CMK (cell line): ENCODE measurements at regions not wholly inside any gene's neighbourhood (a gene's known extent, or its start where the extent isn't known, plus 50 kb on each side); places are given as distances from the start of the nearest gene placed in this dataset.

Experiments used
- DNase-seq: peaks from one replicate; pipeline ENCODE4 v3.0.0-alpha.2; 2010; ENCODE audit warnings: low read depth

DNA sequence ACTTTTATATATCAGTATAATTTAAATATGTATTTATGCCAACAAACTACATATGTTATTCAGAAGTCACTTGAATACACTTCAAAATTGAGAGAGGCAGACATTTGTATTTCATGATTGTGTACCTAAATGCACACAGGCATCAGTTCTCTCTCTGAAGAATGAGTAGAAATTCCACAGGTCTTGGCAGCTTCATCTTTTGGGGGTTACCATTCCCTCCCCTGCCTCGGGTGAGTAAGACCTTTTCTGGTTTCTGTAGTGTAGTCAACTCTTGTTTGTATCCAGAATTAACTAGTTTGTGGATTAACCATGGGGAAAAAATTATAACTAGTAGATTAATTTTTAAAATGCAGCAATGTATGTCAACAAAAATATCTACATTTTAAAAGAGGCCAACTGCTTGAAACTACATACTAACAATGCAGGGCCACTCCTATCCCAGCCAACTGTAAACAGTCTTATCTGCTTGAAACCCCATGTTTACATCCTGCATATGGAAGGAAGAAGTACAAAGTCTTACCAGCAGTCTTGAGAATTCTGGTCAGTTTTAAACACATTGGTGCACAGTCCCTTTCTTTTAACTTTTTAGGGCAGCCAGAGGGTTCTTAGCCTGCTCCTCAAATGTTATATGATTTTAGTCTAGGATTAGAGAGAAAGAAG lies 339.6 kb upstream of the KIF2A start:
- DNase-seq = no peak

DNA sequence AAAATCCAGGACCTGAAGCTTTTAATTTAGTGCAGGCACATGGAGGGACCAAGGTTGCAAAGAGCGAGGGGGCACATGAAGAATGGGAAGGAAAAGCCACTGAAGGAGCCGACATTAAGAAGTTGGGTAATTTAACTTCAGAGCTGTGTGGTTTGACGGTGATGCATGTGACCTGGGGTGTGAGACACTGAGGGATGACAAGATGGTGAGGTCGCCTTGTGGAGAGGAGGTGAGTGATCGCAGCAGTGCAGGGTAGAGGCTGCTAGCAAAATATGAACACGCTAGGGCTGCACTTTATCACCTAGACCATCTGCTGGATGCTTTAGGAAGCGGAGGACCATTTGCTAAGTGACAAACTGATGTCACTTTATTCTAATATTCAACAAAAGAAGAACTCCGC lies 339.0 kb upstream of the KIF2A start:
- DNase-seq = no peak

DNA sequence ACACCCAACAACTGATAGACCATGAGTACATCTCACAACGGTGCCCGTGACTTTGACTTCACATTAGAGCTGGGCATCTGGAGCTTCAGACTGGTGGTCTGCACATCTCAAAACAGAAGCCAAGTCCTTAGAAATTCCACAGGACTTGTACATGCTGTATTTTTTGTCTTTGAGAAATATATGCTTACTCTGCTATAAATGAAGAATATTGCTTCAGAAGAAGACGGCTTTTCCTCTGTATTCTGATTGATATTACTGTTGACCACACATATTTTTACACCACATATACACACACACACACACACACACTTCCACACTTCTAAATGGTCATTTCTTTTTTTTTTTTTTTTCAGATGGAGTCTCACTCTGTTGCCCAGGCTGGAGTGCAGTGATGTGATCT lies 338.3 kb upstream of the KIF2A start:
- DNase-seq = no peak

DNA sequence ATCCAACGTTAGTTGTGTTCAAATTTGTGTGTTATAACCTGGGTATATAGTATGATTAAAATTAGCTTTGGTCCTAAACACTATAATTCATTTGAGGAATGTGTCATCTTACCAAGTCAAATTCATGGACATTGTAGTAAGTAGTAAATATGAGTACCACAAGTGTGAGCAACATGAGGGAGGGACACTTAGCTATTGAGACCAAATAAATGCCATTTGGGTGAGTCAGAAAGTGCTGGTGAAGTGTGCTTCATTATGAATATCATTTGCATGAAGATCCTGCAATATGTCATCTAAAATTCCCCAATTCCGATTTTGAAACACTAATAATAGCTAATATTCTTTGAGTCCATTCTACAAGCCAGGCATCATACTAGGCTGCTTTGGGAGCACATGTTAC lies 336.7 kb upstream of the KIF2A start:
- no peak for DNase-seq

DNA sequence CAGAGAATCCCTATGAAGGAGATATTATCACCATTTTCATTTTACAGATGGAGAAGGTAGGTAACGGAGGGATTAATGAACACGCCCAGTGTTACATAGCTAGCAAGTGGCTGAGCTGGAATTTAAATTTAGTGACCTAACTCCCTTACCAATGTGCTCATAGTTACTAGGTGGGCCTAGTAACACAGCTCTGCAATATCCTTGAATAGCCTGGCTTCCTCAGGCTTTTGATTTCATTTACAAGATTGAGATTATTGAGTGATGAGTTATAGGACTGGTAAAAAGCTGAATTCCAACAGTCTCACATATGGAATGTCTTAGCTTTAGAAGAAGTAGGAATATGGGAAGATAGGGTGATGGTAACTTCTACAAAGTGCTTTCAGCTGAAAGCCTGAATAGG lies 336.3 kb upstream of the KIF2A start:
- no peak for DNase-seq

DNA sequence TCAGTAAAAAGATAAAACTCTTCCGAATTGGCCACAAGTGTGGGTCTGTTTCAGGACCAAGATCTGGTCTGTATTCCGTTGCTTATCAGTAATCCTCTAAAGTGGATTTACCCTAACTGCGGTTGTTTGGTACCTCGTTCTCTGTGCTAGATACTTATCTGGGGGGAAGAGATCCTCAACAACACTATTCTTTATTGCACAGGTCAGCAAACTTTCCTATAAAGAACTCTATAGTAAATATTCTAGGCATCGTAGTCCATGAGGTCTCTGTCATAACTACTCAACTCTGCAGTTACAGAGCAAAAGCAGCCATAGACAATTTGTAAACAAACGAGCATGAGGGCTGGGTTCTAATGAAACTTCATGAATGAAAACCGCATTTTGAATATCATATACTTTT lies 335.8 kb upstream of the KIF2A start:
- no peak for DNase-seq

DNA sequence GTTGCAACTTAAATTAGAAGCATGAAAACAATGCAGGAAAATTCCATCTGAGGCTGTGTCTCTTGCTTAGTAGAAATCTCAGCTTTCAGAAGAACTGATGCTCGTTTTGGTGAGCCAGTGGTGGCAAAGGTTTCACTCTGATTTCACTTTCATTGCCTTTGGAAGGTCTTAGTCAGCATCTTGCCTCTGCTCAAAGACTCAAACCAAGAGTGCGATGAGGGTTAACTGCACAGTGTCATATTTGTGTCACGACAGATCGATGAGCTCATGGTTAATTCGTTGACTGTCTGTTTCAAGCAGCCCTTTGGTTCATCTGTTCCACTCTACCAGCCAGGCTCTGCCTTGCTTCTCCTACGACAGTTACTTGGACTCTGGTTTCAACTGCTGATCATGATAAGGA lies 331.3 kb upstream of the KIF2A start:
- no peak for DNase-seq

DNA sequence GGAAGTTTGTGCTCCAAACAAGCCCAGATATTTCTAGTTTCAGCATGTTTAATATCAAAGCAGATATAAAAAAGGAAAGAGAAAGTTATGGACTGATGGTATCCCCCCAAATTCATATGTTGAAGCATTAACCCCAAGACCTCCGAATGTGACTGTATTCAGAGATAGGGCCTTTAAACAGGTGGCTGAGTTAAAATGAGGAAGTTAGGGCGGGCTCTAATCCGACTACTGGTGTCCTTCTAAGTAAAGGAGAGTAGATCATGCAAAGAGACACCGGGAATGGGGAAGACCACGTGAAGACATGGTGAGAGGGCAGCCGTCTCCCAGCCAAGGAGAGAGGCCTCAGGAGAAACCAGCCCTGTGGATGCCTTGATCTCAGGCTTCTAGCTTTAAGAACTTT lies 324.1 kb upstream of the KIF2A start:
- no peak for DNase-seq

DNA sequence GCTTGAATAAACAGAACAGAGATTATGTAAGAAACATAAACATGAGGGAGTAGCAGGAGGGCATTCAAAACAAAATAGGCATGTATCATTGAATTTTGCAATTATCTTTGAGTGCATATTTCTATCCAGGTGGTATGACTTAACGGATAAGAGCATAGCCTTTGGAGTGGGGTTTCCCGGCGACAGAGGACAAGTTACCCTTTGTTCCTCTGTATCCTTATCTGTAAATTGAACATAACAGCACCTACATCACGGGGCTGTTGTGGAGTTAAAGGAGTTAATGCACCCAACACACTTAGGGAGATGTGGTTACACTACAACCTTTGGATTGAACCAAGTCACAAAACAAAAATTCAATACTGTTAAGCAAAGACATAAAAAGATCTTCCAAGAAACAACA lies 314.6 kb upstream of the KIF2A start:
- no peak for DNase-seq

DNA sequence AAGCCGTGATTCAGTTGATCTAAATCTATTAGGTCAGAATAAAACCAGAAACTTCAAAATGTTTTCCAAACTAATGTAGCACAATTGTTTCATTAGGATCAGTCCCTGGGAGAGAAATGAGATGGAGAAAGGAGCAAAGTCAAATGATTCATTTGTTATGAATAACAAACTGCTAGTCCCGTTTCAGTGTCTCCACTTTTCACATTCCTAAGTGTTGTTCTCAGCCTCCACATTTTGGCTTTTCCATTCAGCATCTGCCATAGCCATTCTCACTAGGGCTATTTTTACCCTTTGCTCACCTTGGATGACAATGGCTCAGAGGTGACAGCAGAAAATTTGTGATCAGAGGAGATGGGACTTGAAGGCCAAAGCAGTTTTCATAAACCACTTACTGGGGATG lies 314.1 kb upstream of the KIF2A start:
- no peak for DNase-seq

DNA sequence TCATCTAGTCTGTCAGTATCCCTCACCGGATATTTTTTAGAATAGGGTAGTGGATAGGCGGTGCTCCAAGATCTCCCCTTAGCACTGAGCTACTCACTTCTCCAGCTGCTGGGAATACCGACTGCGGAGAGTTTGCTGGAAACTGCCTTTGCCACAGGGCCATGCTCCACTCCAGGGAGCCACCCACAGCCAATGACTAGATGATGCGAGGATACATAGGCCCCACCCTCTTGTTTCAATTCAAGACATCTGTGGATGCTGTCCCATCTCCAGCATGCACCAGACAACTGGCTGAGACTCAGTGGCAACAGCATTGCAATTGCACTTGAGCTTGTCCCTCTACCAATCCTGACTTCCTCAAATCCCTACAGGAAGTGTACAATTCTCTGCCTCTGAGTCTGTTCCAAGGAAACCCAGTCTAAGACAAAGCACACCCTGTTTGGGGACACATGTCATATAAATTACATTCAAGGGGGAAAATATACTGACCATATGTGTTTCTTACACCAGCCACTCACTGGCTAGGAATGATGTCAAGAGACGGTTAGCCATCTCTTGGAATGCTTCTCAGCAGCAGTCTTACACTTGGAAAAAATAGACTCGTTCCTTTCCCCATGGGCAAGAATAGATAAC lies 312.6 kb upstream of the KIF2A start:
- DNase-seq = no peak

DNA sequence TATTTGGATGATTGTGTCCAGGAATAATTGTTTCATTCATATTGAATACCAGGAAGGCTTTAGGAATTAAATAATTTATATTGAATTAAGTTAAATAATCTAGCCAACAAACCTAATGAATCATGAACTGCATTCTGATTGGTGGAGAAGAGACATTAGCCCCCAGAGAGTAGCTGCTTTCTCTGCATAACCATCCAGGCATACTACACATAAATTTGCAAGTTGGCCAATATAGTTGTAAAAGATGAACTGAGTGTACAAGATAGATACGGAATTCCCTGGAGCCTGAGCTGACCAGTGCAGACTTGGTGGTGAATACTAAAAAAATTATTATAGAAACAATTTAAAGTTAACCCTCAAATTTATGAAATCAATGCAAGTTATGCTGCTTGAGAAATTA lies 311.8 kb upstream of the KIF2A start:
- no peak for DNase-seq

DNA sequence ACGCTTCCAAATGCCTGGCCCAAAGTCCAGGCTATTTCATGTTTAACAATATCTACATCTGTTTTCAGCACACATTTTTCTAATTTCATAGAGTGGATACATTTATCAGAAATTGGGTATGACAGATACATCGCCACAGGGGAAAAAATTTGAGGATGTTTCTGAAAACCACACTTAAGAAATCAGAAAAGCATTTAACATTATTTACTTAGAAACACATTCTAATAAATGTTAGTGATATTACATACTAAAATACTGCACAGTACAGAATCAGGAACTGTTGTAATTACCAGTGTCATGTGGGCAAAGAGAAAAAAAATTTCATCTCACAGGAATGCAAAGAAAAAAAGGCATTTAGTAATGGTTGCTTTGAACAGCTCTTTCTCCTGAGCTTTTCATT lies 310.5 kb upstream of the KIF2A start:
- DNase-seq = no peak

DNA sequence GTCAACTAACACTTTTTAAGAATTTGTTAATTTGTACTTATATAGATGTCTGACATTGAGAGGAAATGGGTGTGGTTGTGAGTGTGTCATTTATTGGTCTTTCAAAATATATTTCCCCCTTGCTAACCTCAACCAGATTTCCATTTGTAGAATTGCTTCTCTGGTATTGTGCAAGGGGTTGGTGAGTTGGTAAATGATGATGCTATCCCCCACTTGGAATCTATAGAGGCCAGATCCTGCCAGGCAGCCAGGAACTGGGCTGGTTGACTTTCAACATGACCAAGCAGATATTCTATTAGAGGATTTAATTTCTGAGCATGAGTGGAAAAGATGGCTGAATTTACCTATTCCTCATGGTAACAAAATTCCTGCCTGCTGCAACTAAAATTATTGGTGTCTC lies 306.6 kb upstream of the KIF2A start:
- DNase-seq = no peak

DNA sequence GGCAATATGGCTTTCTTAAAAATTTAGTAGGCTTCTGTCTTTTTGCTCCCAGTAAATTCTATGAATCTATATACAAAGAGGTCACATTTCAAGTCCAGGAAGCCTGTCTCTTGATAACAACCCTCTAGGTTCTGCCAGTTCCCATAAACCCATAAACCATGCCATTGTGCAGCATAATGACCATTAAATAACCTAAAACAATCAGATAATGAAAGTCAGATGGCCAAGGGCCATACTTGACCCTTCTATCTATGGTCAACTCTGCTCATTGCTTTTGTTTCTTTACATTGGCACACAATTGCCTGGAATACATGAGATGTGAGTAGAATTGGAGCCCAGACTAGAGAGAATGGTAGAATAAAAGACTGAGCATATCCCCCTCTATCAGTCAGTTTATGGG lies 305.4 kb upstream of the KIF2A start:
- no peak for DNase-seq

DNA sequence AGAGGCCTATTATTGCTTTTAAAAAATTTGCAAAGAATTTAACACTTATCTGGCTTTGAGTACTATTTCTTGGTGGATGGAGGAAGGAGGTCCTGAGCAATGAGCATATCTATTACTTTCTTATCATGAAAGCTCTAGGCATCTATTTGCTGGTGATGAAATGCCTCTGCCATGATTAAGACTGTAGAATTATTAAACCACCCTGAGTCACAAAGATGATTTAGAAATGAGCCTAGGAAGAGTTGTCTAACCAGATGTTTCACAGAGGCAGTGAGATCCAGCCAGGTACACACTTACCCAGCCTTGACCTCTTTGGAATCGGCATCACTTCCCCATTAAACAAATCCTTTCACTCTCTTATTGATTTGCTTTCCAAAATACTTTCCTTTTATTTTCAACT lies 304.4 kb upstream of the KIF2A start:
- no peak for DNase-seq

DNA sequence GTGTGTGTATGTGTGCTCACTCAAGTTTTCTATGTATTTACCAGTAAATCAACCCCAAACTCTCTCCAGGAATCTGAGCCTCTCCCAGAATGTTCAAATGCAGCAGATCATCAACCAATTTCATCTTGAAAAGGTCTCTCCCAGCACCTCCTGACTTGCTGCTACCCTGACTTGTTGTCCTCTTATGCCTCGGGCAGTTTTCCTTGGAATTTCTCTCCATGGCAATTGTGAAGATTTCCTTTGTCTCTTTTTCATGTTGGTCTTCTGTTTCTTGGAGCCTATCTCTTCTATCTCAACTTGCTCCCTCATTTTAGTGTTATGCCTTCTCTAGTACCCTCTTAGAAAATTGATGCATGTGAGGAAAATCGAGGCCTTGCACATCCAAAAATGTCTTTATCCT lies 303.6 kb upstream of the KIF2A start:
- no peak for DNase-seq

DNA sequence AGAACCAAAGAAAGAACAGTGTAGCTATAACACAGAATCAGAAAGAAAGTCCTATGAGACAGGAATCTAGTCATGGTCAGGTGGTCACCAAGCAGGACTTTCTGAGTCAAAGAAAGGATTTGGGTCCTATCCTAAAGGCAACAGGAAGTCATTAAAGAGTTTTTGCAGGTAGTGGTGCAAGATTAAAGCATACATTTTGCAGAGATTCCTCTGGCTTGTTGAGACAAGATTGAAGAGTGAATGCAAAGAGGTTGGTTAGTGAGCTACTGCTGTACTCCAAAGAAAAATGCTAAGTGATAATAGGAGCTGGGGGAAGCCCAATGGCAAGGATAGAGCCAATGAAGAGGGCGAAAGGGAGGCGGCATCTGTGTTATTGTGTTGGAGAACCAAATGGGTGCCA lies 300.5 kb upstream of the KIF2A start:
- DNase-seq = no peak

DNA sequence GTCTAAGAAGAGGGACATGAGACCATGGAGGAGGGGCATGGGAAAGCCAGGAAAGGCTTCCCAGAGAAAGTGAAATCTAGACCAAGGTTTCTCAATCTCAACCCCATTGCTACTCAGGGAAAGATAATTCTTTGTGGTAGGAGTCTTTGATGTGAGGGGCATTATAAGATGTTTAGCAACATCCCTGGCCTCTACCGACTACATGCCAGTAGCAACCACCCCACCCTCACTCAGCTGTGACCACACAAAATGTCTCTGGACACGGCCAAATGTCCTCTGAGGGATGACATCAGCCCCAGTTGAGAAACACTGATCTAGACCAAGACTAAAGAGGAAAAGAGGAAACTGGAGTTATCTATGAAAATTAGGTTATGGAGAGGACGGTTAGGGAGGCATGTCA lies 298.5 kb upstream of the KIF2A start:
- DNase-seq = no peak

DNA sequence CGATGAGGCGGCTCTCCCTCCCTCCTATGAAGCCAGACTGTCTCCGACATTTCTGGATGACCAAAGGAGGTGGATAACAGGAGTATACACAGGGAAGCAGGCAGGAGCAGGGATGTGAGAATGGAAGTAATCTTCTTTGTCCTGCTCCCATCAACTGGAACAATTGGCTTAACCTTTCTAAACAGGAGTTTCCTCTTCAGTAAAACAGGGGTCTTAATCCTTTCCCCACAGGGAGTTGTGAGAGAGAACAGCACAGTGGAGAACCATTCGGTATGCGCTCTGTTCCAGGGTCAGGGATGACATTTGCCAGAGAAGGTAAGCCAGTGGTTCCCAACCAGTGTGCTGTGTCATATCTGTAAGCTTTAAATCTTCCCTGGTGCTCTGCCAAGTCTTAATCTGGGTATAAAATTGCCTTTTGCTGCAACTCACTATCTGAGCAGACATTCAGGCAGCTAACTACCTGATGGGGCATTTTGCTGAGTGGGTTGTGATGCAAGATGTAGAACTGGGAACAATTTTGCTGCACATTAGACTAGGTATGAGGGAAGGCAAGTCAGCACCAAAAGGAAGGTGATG lies 294.8 kb upstream of the KIF2A start:
- DNase-seq = no peak

DNA sequence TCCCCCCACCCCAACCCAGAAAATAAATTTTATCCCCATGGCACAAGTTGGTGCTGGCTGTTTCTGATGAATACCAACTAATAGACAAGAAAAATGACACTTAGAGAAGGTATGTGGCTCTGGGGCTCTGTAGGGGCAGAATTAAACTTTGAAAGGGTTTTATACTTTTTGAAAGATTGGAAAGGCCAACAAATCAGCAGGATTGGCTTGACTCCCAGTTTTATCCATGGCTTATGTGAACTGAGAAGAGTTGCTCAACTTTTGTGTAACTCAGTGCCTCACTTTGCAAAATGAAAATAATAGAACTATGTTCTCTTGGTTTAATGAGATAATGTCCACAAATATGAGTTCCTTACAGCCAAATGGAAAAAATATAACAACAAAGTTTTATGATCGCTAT lies 288.9 kb upstream of the KIF2A start:
- no peak for DNase-seq

DNA sequence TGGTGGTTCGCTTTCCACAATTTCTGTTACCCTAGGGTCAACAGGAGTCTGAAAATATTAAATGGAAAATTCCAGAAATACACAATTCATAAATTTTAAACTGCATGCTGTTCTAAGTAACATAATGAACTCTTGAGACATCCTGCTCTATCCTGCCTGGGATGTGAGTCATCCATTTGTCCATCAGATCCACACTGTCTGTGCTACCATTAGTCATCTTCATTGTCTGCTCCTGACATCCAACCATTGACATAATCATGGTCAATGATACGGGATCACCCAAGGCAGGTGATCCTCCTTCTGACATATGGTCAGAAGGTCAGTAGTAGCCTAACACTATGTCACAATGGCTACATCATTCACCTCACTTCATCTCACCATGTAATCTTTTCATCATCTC lies 276.7 kb upstream of the KIF2A start:
- DNase-seq = no peak

DNA sequence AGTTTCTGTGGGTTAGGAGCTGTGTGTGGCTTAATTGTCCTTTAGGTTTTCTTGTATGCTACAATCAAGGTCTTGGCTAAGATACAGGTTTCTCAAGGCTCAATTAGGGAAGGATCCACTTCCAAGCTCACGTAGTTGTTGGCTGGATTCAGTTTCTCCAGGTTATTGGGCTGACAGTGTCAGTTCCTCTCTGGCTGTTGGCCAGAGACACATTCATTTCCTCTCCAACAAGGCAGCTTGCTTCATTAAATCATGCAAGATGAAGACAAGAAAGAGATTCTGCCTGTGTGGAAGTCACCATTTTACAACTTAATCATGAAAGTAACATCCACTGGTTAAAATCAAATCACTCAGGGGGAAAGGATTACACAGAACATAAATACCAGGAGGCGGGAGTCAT lies 275.7 kb upstream of the KIF2A start:
- no peak for DNase-seq

DNA sequence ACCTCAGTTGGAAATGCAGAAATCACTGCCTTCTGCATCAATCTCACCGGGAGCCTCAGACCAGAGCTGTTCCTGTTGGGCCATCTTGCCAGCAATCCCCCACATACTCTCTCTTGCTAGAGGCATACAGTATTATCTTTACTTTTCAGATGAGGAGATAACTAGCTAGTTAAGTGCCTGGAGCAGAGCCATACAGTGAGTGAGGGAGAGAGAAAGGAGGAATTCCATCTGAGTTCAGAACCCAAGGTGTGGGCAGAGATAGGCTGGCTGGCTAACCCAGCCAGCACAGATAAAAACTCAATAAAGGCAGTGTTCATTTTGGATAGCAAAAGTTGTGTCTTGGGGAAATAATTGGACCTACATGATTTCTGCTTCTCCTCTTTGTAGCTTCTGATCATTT lies 268.0 kb upstream of the KIF2A start:
- no peak for DNase-seq
